HG03575 (cell line): ENCODE measurements at regions not wholly inside any gene's neighbourhood (a gene's known extent, or its start where the extent isn't known, plus 50 kb on each side); places are given as distances from the start of the nearest gene placed in this dataset.
A peak's percentile ranks its signal among the peaks of the same experiment; 100 is the strongest.

Source experiments
- ATAC-seq: cut with Tn5 transposase; IDR thresholded peaks from one replicate; pipeline ENCODE4 v1.9.1; 2021; ENCODE audit not compliant: unreplicated experiment, insufficient number of reproducible peaks, low FRiP score; ENCODE audit errors: extremely low read depth

- ATAC-seq: no peak
Observed at GRCh38 chr4:74878323-74878722, 54.6 kb upstream of the PARM1 start.

DNA sequence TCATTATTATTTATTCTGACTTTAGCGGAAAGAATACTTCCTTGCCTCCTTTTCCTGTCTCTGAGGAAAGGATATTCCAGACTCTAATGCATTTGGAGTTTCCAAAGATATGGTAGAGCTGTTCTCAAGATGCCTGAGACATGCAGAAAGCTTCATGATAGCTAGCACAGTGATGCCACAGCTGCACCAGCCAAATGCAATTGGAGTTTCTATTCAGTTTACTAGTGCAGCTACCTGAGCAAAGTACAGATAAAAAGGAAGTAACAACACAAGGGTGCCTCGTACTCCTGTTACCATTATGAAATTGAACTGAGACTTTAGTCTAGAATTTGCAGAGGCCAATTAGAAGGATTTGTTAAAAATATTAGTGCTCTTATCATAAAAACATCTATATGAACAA, 57.5 kb upstream of the PARM1 start:
- ATAC-seq: no peak

GRCh38 chr4:74874753-74875367, 58.1 kb upstream of the PARM1 start:
- ATAC-seq: no peak

DNA sequence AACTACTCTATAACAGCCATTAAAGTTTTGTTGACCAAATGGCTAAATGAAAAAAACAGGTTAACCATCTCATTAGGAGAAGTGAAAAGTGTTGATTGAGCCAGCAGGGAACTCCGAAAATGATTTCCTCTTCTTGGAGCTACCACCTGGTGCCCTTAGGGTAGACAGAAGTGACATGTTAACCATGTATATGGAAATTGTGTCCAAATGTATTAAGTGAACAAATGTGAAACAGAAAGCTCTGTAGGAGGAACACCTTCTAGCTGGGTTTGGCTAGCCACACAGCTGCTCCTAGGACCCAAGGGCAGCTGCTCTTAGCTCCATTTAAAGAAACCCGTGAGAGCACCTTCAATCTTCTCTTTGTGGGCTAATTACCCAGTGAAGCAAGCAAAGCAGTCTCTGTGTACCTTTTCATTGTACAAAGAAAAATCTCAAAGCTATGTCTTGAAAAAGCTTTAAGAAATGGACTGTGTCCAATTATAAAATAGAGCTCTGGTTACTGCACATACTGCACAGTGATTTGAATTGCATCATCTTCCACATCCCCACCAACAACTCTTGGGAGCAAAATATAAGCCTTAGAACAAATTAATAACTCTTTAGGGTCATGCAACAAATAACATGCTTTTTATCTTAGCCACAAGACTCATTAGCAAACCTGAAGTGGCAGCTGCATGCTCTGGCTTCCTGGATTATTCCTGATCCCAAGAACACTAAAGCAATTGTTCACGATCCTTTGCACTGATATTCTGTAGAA, 59.2 kb upstream of the PARM1 start:
- peak; percentile 92 for ATAC-seq

- ATAC-seq: no peak
Observed at GRCh38 chr4:74858921-74859562, 64.7 kb upstream of the BTC start.

- ATAC-seq: no peak
Observed at GRCh38 chr4:74855879-74856278, 61.6 kb upstream of the BTC start.

- ATAC-seq: no peak
Observed at GRCh38 chr4:74848774-74849173, 54.5 kb upstream of the BTC start.

DNA sequence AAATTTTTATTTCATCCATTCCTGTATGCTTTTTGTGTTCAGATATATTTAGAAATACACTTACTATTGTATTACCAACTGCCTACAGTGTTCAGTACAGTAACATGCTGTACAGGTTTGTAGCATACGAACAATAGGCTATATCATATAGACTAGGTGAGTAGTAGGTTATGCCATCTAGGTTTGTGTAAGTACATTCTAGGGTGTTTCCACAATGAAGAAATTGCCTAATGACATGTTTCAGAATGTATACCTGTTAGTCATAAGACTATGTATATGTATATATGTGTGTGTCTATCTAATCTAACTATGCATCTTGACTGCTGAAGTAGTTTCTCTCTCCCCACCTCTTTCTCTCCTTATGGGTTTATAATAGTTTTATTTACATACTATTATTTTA, 51.5 kb upstream of the BTC start:
- ATAC-seq: no peak
